ENCODE measurements at regions not wholly inside any gene's neighbourhood (a gene's known extent, or its start where the extent isn't known, plus 50 kb on each side); places are given as distances from the start of the nearest gene placed in this dataset.

- Histone ChIP-seq H3K9ac (ENCODE audit: low read depth in 1 of 2, low read length in 2 of 2) (no peak overlapping the region), H3K4me1 (ENCODE audit: control insufficient read depth in 1 of 2, insufficient read depth in 2 of 2, low read length in 2 of 2) (no peaks in the 10 kb centered on the region), H3K4me3 (ENCODE audit: low read depth in 1 of 2, low read length in 2 of 2) (no peak overlapping the region), H3K27me3 (ENCODE audit: control insufficient read depth in 1 of 2, insufficient read depth in 2 of 2, low read length in 2 of 2) (no peaks in the 10 kb centered on the region), H3K36me3 (ENCODE audit: control insufficient read depth in 1 of 2, insufficient read depth in 2 of 2, low read length in 2 of 2) (no peaks in the 10 kb centered on the region), H3K9me3 (ENCODE audit: control insufficient read depth in 1 of 2, low read length in 2 of 2) (no peaks in the 10 kb centered on the region), H3K27ac (ENCODE audit: low read depth, low read length) (no peak overlapping the region)
Measured at GRCh38 chr5:86885011-86885410, 267.3 kb downstream of the COX7C start.

GRCh38 chr5:86885489-86886230, 267.9 kb downstream of the COX7C start:
- no peak overlapping the region for H3K9ac ChIP-seq (ENCODE audit: low read depth in 1 of 2, low read length in 2 of 2)
- no peak overlapping the region for H3K27ac ChIP-seq (ENCODE audit: low read depth, low read length)
- H3K4me3 ChIP-seq (ENCODE audit: low read depth in 1 of 2, low read length in 2 of 2): no peak overlapping the region
- H3K36me3 ChIP-seq (ENCODE audit: control insufficient read depth in 1 of 2, insufficient read depth in 2 of 2, low read length in 2 of 2): no peaks in the 10 kb centered on the region
- H3K4me1 ChIP-seq (ENCODE audit: control insufficient read depth in 1 of 2, insufficient read depth in 2 of 2, low read length in 2 of 2): no peaks in the 10 kb centered on the region
- H3K9me3 ChIP-seq (ENCODE audit: control insufficient read depth in 1 of 2, low read length in 2 of 2): no peaks in the 10 kb centered on the region
- H3K27me3 ChIP-seq (ENCODE audit: control insufficient read depth in 1 of 2, insufficient read depth in 2 of 2, low read length in 2 of 2): no peaks in the 10 kb centered on the region

GRCh38 chr5:86890375-86890774, 272.6 kb downstream of the COX7C start:
- Histone ChIP-seq H3K9me3 (ENCODE audit: control insufficient read depth in 1 of 2, low read length in 2 of 2) (no peaks in the 10 kb centered on the region), H3K4me3 (ENCODE audit: low read depth in 1 of 2, low read length in 2 of 2) (no peak overlapping the region), H3K36me3 (ENCODE audit: control insufficient read depth in 1 of 2, insufficient read depth in 2 of 2, low read length in 2 of 2) (no peaks in the 10 kb centered on the region), H3K27me3 (ENCODE audit: control insufficient read depth in 1 of 2, insufficient read depth in 2 of 2, low read length in 2 of 2) (no peaks in the 10 kb centered on the region), H3K9ac (ENCODE audit: low read depth in 1 of 2, low read length in 2 of 2) (no peak overlapping the region), H3K27ac (ENCODE audit: low read depth, low read length) (no peak overlapping the region), H3K4me1 (ENCODE audit: control insufficient read depth in 1 of 2, insufficient read depth in 2 of 2, low read length in 2 of 2) (no peaks in the 10 kb centered on the region)

DNA sequence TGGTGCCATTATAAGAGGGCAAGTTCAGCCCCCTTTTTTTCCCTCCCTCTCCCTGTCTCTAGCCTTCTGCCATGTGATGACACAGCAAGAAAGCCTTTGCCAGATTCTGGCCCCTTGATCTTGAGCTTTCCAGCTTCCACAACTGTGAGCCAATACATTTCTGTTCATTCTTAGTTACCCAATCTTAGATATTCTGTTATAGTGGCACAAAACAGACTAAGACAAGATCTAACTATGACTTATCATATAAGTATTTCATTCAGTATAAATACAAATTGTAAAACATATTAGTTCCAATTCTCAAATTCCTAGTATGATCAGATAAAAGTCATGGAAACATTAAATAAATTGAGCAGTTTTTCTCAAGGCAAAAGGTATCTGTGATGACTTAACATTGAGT, 276.3 kb downstream of the COX7C start:
- H3K9ac ChIP-seq (ENCODE audit: low read depth in 1 of 2, low read length in 2 of 2): no peak overlapping the region
- H3K27me3 ChIP-seq (ENCODE audit: control insufficient read depth in 1 of 2, insufficient read depth in 2 of 2, low read length in 2 of 2): no peaks in the 10 kb centered on the region
- no peaks in the 10 kb centered on the region for H3K9me3 ChIP-seq (ENCODE audit: control insufficient read depth in 1 of 2, low read length in 2 of 2)
- no peak overlapping the region for H3K27ac ChIP-seq (ENCODE audit: low read depth, low read length)
- H3K4me3 ChIP-seq (ENCODE audit: low read depth in 1 of 2, low read length in 2 of 2): no peak overlapping the region
- no peaks in the 10 kb centered on the region for H3K36me3 ChIP-seq (ENCODE audit: control insufficient read depth in 1 of 2, insufficient read depth in 2 of 2, low read length in 2 of 2)
- no peaks in the 10 kb centered on the region for H3K4me1 ChIP-seq (ENCODE audit: control insufficient read depth in 1 of 2, insufficient read depth in 2 of 2, low read length in 2 of 2)

- Histone ChIP-seq H3K9ac (ENCODE audit: low read depth in 1 of 2, low read length in 2 of 2) (no peak overlapping the region), H3K36me3 (ENCODE audit: control insufficient read depth in 1 of 2, insufficient read depth in 2 of 2, low read length in 2 of 2) (no peaks in the 10 kb centered on the region), H3K9me3 (ENCODE audit: control insufficient read depth in 1 of 2, low read length in 2 of 2) (no peaks in the 10 kb centered on the region), H3K4me3 (ENCODE audit: low read depth in 1 of 2, low read length in 2 of 2) (no peak overlapping the region), H3K4me1 (ENCODE audit: control insufficient read depth in 1 of 2, insufficient read depth in 2 of 2, low read length in 2 of 2) (no peaks in the 10 kb centered on the region), H3K27me3 (ENCODE audit: control insufficient read depth in 1 of 2, insufficient read depth in 2 of 2, low read length in 2 of 2) (no peaks in the 10 kb centered on the region), H3K27ac (ENCODE audit: low read depth, low read length) (no peak overlapping the region)
Measured at GRCh38 chr5:86896916-86897315, 279.2 kb downstream of the COX7C start.

DNA sequence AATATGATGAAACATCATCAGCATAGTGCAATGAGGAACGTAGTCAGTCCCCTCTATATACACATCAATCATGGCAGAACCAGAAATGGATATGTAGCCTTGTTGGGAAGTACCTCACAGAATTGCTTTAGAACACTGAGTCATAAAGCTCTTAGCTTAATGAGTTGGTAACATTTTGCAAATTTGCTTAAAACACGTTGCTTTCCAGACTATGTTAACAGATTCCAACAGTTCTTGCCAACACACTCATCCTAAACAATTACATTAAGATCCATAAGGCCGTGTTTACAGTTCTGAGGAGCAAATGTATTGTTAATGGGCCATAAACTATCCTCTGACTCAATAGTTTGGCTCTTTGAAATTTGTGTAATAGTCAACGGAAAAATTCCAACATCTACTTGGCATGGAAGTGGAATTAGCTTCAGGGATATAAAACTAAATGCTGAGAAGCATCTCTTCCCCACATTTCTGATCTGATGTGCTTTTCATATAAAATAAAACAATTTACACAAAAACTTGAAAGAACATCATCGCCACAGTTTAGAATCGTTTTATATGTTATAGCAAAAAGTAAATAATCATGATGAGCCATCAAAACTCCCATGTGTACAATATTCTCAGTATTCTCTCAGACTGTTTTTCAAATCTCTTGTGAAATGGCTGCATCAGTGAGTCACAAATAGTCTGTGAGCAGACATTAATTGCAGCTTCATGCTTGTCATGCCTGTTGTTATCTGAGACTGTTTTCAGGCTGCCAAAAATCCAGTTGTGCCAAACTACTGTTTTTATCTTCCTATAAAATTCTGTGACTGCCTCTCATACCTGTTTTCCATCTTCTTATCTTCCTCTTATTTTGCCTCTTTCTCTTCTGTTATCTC, 291.9 kb downstream of the COX7C start:
- Histone ChIP-seq H3K4me1 (ENCODE audit: control insufficient read depth in 1 of 2, insufficient read depth in 2 of 2, low read length in 2 of 2) (no peaks in the 10 kb centered on the region), H3K27me3 (ENCODE audit: control insufficient read depth in 1 of 2, insufficient read depth in 2 of 2, low read length in 2 of 2) (no peaks in the 10 kb centered on the region), H3K9ac (ENCODE audit: low read depth in 1 of 2, low read length in 2 of 2) (no peak overlapping the region), H3K4me3 (ENCODE audit: low read depth in 1 of 2, low read length in 2 of 2) (no peak overlapping the region), H3K27ac (ENCODE audit: low read depth, low read length) (no peak overlapping the region), H3K9me3 (ENCODE audit: control insufficient read depth in 1 of 2, low read length in 2 of 2) (no peaks in the 10 kb centered on the region), H3K36me3 (ENCODE audit: control insufficient read depth in 1 of 2, insufficient read depth in 2 of 2, low read length in 2 of 2) (no peaks in the 10 kb centered on the region)

- no peaks in the 10 kb centered on the region for H3K36me3 ChIP-seq (ENCODE audit: control insufficient read depth in 1 of 2, insufficient read depth in 2 of 2, low read length in 2 of 2)
- H3K9me3 ChIP-seq (ENCODE audit: control insufficient read depth in 1 of 2, low read length in 2 of 2): no peaks in the 10 kb centered on the region
- H3K4me1 ChIP-seq (ENCODE audit: control insufficient read depth in 1 of 2, insufficient read depth in 2 of 2, low read length in 2 of 2): no peaks in the 10 kb centered on the region
- no peak overlapping the region for H3K4me3 ChIP-seq (ENCODE audit: low read depth in 1 of 2, low read length in 2 of 2)
- H3K27me3 ChIP-seq (ENCODE audit: control insufficient read depth in 1 of 2, insufficient read depth in 2 of 2, low read length in 2 of 2): no peaks in the 10 kb centered on the region
- H3K27ac ChIP-seq (ENCODE audit: low read depth, low read length): no peak overlapping the region
- H3K9ac ChIP-seq (ENCODE audit: low read depth in 1 of 2, low read length in 2 of 2): no peak overlapping the region
Measured at GRCh38 chr5:86917117-86917579, 299.4 kb downstream of the COX7C start.

GRCh38 chr5:86918246-86918645, 300.5 kb downstream of the COX7C start:
- Histone ChIP-seq H3K9me3 (ENCODE audit: control insufficient read depth in 1 of 2, low read length in 2 of 2) (no peaks in the 10 kb centered on the region), H3K27me3 (ENCODE audit: control insufficient read depth in 1 of 2, insufficient read depth in 2 of 2, low read length in 2 of 2) (no peaks in the 10 kb centered on the region), H3K27ac (ENCODE audit: low read depth, low read length) (no peak overlapping the region), H3K9ac (ENCODE audit: low read depth in 1 of 2, low read length in 2 of 2) (no peak overlapping the region), H3K4me3 (ENCODE audit: low read depth in 1 of 2, low read length in 2 of 2) (no peak overlapping the region), H3K36me3 (ENCODE audit: control insufficient read depth in 1 of 2, insufficient read depth in 2 of 2, low read length in 2 of 2) (no peaks in the 10 kb centered on the region), H3K4me1 (ENCODE audit: control insufficient read depth in 1 of 2, insufficient read depth in 2 of 2, low read length in 2 of 2) (no peaks in the 10 kb centered on the region)

DNA sequence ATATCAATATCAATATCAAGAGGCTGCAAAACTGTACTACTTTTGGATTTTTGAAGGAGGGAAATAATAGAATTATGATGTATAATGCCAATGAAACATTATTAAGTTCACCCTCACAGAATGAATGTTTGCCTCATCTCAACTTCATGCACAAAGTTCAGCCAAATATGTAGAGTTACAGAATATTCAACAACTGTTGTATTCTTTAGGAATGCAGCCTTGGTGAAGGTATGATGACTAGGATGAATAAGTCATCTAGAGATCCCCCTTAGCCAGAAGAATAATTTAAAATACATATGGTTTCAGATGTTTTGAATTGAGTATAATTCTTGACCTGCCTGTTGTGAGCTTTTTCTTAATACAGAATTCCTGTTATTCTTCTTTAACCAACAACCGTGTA, 308.3 kb downstream of the COX7C start:
- no peak overlapping the region for H3K27ac ChIP-seq (ENCODE audit: low read depth, low read length)
- no peak overlapping the region for H3K4me3 ChIP-seq (ENCODE audit: low read depth in 1 of 2, low read length in 2 of 2)
- H3K4me1 ChIP-seq (ENCODE audit: control insufficient read depth in 1 of 2, insufficient read depth in 2 of 2, low read length in 2 of 2): no peaks in the 10 kb centered on the region
- H3K27me3 ChIP-seq (ENCODE audit: control insufficient read depth in 1 of 2, insufficient read depth in 2 of 2, low read length in 2 of 2): no peaks in the 10 kb centered on the region
- H3K36me3 ChIP-seq (ENCODE audit: control insufficient read depth in 1 of 2, insufficient read depth in 2 of 2, low read length in 2 of 2): no peaks in the 10 kb centered on the region
- no peaks in the 10 kb centered on the region for H3K9me3 ChIP-seq (ENCODE audit: control insufficient read depth in 1 of 2, low read length in 2 of 2)
- H3K9ac ChIP-seq (ENCODE audit: low read depth in 1 of 2, low read length in 2 of 2): no peak overlapping the region

DNA sequence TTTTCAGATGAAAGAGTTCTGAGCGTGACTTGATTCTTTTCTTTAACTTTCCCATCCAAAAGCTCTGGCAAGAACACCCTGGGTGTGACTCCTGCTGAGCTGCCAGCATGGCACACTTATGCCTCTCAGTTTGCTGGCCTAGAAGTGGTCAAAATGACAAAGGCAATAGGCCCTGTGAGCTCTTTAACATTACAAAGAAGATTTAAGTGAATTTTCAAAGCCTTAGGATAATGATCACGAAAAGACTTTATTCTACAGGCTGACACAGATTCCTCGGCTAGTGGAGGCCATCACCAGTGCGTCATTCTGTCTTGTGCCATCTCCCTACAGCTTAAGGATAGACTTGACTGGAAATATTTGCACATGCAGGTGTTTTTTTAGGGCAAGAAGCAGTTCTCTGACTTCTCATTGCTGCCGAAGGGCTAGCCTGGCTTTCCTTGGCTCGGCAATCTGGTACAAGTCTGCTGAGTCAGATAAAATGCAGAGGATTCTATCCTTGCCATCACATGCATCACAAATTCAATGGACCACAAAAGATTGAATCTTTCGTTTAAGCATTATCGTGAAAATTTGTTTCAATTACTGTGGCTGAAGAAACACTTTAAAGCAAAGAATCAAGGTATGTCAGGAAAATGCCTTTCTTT, 311.5 kb downstream of the COX7C start:
- H3K4me1 ChIP-seq (ENCODE audit: control insufficient read depth in 1 of 2, insufficient read depth in 2 of 2, low read length in 2 of 2): no peaks in the 10 kb centered on the region
- no peak overlapping the region for H3K27ac ChIP-seq (ENCODE audit: low read depth, low read length)
- H3K9me3 ChIP-seq (ENCODE audit: control insufficient read depth in 1 of 2, low read length in 2 of 2): no peaks in the 10 kb centered on the region
- no peaks in the 10 kb centered on the region for H3K27me3 ChIP-seq (ENCODE audit: control insufficient read depth in 1 of 2, insufficient read depth in 2 of 2, low read length in 2 of 2)
- no peaks in the 10 kb centered on the region for H3K36me3 ChIP-seq (ENCODE audit: control insufficient read depth in 1 of 2, insufficient read depth in 2 of 2, low read length in 2 of 2)
- no peak overlapping the region for H3K9ac ChIP-seq (ENCODE audit: low read depth in 1 of 2, low read length in 2 of 2)
- no peak overlapping the region for H3K4me3 ChIP-seq (ENCODE audit: low read depth in 1 of 2, low read length in 2 of 2)

Data from duodenal mucosa (tissue), 2 donors.